GM19467 (cell line): ENCODE measurements at regions not wholly inside any gene's neighbourhood (a gene's known extent, or its start where the extent isn't known, plus 50 kb on each side); places are given as distances from the start of the nearest gene placed in this dataset.
"Not testable (repeated sequence)": the region's sequence is repeated elsewhere in the genome, so short reads cannot be mapped to it uniquely, and the experiment has no call there.

Experiments
- ATAC-seq: cut with Tn5 transposase; IDR thresholded peaks from one replicate; pipeline ENCODE4 v1.9.1; 2021; ENCODE audit warnings: mild to moderate bottlenecking, moderate library complexity; ENCODE audit not compliant: unreplicated experiment

GRCh38 chr6:86284809-86285480 is 642.3 kb upstream of the SYNCRIP start:
- ATAC-seq: not testable (repeated sequence)

DNA sequence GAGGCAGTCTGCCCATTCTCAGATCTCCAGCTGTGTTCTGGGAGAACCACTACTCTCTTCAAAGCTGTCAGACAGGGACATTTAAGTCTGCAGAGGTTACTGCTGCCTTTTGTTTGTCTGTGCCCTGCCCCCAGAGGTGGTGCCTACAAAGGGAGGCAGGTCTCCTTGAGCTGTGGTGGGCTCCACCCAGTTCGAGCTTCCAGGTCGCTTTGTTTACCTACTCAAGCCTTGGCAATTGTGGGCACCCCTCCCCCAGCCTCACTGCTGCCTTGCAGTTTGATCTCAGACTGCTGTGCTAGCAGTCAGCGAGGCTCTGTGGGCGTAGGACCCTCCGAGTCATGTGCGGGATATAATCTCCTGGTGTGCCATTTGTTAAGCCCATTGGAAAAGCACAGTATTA is 640.9 kb upstream of the SYNCRIP start:
- ATAC-seq: not testable (repeated sequence)

- ATAC-seq: no peak
Measured at GRCh38 chr6:86276056-86276455, 633.4 kb upstream of the SYNCRIP start.

GRCh38 chr6:86273936-86274335 is 631.2 kb upstream of the SYNCRIP start:
- no peak for ATAC-seq

DNA sequence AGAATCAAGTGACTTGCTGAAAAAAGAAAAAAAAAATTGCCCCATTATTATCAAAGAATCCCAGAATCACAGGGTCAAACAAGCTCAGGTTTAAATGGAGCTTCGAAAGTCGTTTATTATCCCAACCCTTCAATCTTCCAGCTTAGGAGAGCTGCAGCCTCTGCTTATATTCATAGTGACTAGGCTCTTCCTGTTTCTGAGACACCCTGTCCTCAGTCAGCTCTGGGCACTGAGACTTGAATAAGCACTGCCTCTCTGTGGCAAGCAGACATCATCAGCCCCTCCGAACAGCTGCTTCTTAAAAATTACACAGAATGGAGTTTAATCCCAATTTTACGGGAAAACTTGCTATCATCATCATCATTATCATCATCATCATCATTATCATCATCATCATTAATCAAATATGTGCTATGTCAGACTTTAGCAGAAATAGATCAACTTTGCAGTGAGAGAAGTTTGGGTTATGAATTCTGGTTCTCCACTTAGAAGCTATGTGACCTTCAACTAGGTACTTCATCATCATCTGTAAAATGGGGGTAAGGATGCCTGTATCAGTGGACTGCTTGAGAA is 614.0 kb upstream of the SYNCRIP start:
- no peak for ATAC-seq

GRCh38 chr6:86255973-86256372 is 613.3 kb upstream of the SYNCRIP start:
- ATAC-seq: no peak

DNA sequence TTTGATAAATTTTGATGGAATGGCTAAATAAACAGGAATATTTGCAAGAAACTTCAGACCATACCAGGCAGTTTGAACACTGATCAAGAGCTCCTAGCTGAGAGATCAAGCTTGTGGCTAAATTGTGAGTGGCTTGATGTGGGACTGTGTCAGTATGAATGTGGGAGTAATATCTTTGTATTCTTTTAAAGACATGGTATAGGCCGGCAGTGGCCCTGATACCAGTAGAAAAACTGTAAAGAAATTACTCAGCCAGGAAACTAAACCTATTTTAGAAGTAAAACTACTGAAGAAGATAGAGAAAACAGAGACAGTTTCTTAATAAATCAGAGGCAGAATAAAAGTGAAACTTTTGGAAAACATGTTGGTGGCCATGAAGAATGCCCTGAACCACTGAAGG is 608.4 kb upstream of the SYNCRIP start:
- peak; percentile 54 for ATAC-seq

DNA sequence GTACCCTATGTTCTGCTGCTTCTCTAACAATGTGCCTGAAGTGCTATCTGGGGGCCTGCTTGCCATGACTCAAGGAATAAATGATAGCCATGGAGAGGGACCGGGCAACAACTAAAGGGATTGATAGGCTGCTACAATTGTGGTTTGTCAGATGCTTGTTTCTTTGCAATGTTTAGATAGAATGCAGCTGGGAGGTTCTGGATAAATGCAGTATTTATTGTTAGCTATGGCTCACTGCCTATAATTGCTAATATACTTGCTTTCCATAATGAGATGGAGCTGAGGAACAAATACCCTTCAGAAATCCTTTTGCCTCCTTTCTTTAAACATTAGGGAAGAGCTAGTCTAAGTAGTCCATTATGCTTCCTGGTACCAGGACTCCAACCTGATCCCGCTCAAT is 575.2 kb upstream of the SYNCRIP start:
- ATAC-seq: no peak

GRCh38 chr6:86215323-86215722 is 572.6 kb upstream of the SYNCRIP start:
- ATAC-seq: no peak

DNA sequence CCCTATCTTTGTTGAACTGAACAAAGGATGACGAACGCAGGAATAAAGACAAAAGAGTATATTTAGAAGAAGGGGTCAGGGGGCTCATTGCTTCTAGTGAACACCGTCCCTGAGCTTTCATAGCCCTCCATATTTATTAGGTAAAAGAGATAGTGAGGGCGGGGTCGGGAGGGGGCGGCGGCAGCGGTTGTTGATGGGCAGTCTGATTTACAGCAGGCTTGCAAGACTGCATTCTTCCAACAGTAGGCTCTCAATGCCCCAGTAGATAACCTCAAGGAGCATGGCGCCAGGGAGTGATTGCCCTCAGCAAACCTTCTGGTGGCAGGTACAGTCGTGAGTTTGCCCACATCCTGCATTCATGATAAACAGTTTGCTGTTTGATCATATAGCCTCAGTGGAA is 563.3 kb upstream of the SYNCRIP start:
- no peak for ATAC-seq

- peak; percentile 61 for ATAC-seq
Measured at GRCh38 chr6:86203044-86203443, 560.4 kb upstream of the SYNCRIP start.

- ATAC-seq: no peak
Measured at GRCh38 chr6:86193821-86194220, 551.1 kb upstream of the SYNCRIP start.

GRCh38 chr6:86192123-86192522 is 549.4 kb upstream of the SYNCRIP start:
- peak; percentile 95 for ATAC-seq

- ATAC-seq: not testable (repeated sequence)
Measured at GRCh38 chr6:86175149-86175548, 532.5 kb upstream of the SYNCRIP start.

- no peak for ATAC-seq
Measured at GRCh38 chr6:86154852-86155251, 512.2 kb upstream of the SYNCRIP start.

- no peak for ATAC-seq
Measured at GRCh38 chr6:86153521-86153920, 510.8 kb upstream of the SYNCRIP start.

DNA sequence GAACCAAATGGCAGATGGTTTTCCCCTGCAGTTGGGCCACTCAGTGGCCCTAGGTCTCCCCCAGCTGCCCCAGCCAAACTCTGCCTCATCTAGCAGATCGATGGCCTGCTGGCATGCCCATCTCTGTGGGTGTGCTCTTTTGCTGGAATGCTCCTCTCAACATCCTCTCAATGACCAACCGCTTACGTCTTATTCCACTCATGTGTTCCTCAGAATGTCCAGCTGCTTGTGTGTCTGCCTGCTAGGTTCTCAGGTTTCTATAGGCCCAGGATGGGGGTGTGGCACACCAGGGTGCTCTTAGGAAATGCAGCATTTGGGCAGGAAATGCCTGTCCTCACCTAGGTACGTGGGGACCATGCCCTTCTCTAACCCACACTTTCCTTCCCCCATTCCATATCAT is 509.9 kb upstream of the SYNCRIP start:
- ATAC-seq: no peak

DNA sequence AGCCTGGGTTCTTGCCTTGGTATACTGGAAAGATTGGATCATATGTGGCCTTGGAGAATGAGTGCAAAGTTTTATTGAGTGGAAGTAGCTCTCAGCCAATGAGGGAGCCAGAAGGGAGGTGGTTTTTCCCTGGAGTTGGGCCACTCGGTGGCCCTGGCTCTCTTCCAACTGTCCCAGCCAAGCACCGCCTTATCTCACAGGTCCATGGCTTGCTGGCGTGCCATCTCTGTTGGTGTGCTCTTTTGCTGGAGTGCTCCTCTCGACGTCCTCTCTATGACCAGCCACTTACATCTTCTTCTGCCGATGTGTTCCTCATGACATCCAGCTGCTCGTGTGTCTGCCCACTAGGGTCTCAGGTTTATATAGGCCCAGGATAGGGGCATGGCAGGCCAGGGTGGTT is 505.9 kb upstream of the SYNCRIP start:
- no peak for ATAC-seq

GRCh38 chr6:86147859-86148258 is 505.2 kb upstream of the SYNCRIP start:
- ATAC-seq: no peak

DNA sequence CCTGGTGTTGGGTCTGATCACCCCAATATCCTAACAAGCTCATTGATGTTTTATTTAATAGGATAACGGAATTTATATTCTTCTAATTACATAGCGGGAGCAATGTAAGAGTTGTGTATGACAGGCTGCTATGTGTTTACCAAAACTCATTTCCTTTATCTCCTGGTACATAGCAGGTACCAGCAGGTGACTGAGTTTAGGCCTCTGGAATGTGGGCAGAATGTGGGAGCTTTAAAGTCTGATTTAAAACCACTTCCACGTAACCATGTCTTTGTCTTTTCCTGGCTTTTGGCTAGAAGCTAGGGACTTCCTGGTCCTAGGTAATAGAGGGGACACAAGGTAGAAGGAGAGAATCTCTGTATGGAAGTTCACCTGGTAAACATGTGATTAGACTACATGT is 504.6 kb upstream of the SYNCRIP start:
- ATAC-seq: no peak

DNA sequence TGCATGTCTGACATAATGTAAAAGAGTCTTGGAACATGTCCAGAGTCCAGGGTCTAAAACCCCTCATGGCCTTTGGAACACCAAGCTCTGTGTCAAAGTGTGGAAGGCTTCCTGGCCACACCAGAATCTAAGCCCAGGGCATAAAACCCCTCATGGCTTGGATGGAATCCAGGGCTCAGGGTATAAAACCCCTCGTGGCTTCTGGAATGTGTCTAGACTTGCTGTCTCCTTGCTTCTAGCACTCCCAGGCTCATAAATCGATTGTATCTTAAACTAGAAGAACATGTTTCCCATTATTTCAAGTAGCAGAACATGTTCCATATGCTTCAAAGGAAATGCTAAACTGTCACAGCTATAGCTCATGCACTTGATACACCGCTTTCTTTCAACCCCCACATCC is 504.1 kb upstream of the SYNCRIP start:
- not testable (repeated sequence) for ATAC-seq

- no peak for ATAC-seq
Measured at GRCh38 chr6:86142326-86142725, 499.6 kb upstream of the SYNCRIP start.
